ENCODE measurements at regions not wholly inside any gene's neighbourhood (a gene's known extent, or its start where the extent isn't known, plus 50 kb on each side); places are given as distances from the start of the nearest gene placed in this dataset.

DNA sequence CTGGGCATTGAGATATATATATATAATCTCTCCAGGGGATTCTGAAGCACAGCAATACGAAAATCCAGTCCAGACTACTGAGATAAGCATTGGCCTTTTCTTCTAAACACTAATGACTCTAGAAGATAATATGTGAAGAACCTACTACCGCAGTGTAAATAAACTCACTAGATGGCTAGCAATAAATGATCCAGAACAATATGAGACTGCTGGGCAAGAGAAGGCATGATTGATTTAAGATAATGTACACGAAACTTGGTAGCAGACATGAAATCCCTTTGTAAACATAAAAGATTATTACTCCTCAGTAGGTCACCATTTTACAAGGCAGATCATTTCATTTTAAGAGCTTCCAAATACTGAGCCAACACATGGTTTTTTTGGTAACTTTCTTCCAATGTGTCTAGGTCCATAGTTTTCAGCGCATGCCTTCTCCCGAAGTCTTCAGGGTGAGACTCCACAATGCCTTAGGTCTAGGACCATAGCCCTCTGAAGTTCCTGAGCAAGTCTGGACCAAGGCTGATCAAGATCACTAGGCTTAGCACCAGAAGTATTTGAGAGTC lies 193.2 kb downstream of the LRRN1 start:
- Histone ChIP-seq H3K18ac (ENCODE audit: low read depth, low read length) (no peak overlapping the region), H2BK120ac (ENCODE audit: low read depth, low read length) (no peak overlapping the region), H3K14ac (replicated peaks; ENCODE audit: low read depth, low read length) (no peak overlapping the region), H3K27me3 (ENCODE audit: control insufficient read depth, insufficient read depth, low read length) (no peaks in the 10 kb centered on the region), H3K9me1 (ENCODE audit: insufficient read depth, low read length) (no peaks in the 10 kb centered on the region), H3K23ac (ENCODE audit: low read depth, low read length) (no peak overlapping the region), H3K27ac (ENCODE audit: insufficient read depth, low read length) (no peak overlapping the region), H3K56ac (ENCODE audit: extremely low read depth, insufficient read depth, low read length) (no peak overlapping the region), H4K5ac (ENCODE audit: low read depth, low read length) (no peak overlapping the region), H3K9ac (ENCODE audit: low read depth, low read length) (no peak overlapping the region), H2BK20ac (ENCODE audit: low read depth, low read length) (no peak overlapping the region), H3K36me3 (ENCODE audit: control insufficient read depth, insufficient read depth, low read length) (no peaks in the 10 kb centered on the region), H4K8ac (ENCODE audit: low read depth in 2 of 2, low read length in 2 of 2) (no peak overlapping the region), H2AFZ (replicated peaks; ENCODE audit: low read length, poor library complexity) (no peak overlapping the region), H3K4me3 (ENCODE audit: insufficient read depth, low read depth, low read length) (no peak overlapping the region), H3K4ac (ENCODE audit: low read depth, low read length) (no peak overlapping the region), H4K91ac (ENCODE audit: insufficient read depth, low read depth, low read length) (no peak overlapping the region), H3K4me1 (ENCODE audit: control insufficient read depth, insufficient read depth, low read length) (no peaks in the 10 kb centered on the region), H2BK5ac (ENCODE audit: low read depth, low read length, poor library complexity, severe bottlenecking) (no peak overlapping the region), H2AK5ac (ENCODE audit: low read depth, low read length) (no peak overlapping the region), H2BK15ac (ENCODE audit: low read depth, low read length) (no peak overlapping the region), H3K4me2 (ENCODE audit: low read depth, low read length) (no peak overlapping the region), H2AK9ac (replicated peaks; ENCODE audit: low read depth, low read length, poor library complexity) (no peak overlapping the region), H3K79me1 (ENCODE audit: low read depth in 1 of 2, low read length in 2 of 2) (no peaks in the 10 kb centered on the region), H3K9me3 (ENCODE audit: control insufficient read depth, insufficient read depth, low read length) (peaks cover 2% of the 10 kb centered on the region; the same call in 1 of the 2 replicates), H4K20me1 (ENCODE audit: insufficient read depth, low read length) (no peaks in the 10 kb centered on the region)
- DNase-seq (no peak), ATAC-seq (ENCODE audit: low read depth) (no peak)
- dilution Hi-C loops (cut with HindIII; ENCODE audit: low sequenced_read_pairs, unreplicated experiment) (no loop called here), intact Hi-C loops (cut with micrococcal nuclease) (no loop called here), in situ Hi-C loops (cut with MboI; ENCODE audit: low sequenced_read_pairs) (no loop called here)
- CTCF ChIA-PET = interaction anchor here (0.6 kb wide), 1 partner anchor 979 kb away, joined by 4 read pairs; no protein-coding TSS in a partner anchor
- no CpG with 5 or more reads among the region's 5 CpGs for WGBS, 2 experiments (ENCODE audit: extremely low coverage in 2 of 2, insufficient read length in 1 of 2)
- POLR2A ChIA-PET (ENCODE audit: unreplicated experiment) = no interaction called here
- BruUV-seq (replicated peaks) = no TSS peak
- TF ChIP-seq CHD1 (IDR thresholded peaks at IDR 0.05; ENCODE audit: low read depth, low read length) (no peak), RFX5 (IDR thresholded peaks at IDR 0.05; ENCODE audit: low read depth, low read length) (no peak), RCOR1 (IDR thresholded peaks at IDR 0.05; ENCODE audit: insufficient replicate concordance, low read length) (no peak), RAD21 (IDR thresholded peaks at IDR 0.05; ENCODE audit: low read length) (no peak), BHLHE40 (IDR thresholded peaks at IDR 0.05; ENCODE audit: low read depth, low read length) (no peak), POLR2A (IDR thresholded peaks at IDR 0.05; ENCODE audit: low read depth, low read length) (no peak), CTCF (conservative IDR thresholded peaks at IDR 0.05; ENCODE audit: low read depth, low read length) (no peak), MAFK (IDR thresholded peaks at IDR 0.05; ENCODE audit: low read depth, low read length) (no peak), MXI1 (IDR thresholded peaks at IDR 0.05; ENCODE audit: borderline replicate concordance, low read depth, low read length) (no peak), MAZ (IDR thresholded peaks at IDR 0.05; ENCODE audit: borderline replicate concordance, low read depth, low read length) (no peak), CEBPB (IDR thresholded peaks at IDR 0.05; ENCODE audit: low read depth, low read length) (no peak), USF2 (IDR thresholded peaks at IDR 0.05; ENCODE audit: low read depth, low read length) (no peak), SMC3 (IDR thresholded peaks at IDR 0.05; ENCODE audit: low read depth, low read length) (no peak), FOS (IDR thresholded peaks at IDR 0.05; ENCODE audit: low read depth, low read length) (no peak)

Measured in IMR-90 (cell line).